Keratinocyte (primary cell): ENCODE measurements at regions not wholly inside any gene's neighbourhood (a gene's known extent, or its start where the extent isn't known, plus 50 kb on each side); places are given as distances from the start of the nearest gene placed in this dataset.

Source experiments
- EZH2 ChIP-seq: IDR thresholded peaks from one replicate; pipeline ENCODE4 v1.6.1; 2012; ENCODE audit warnings: inconsistent platforms, mild to moderate bottlenecking, low read length, moderate library complexity
- TF ChIP-seq, protein P1 (sequence below), 3 experiments: IDR thresholded peaks in 1 of 3; conservative IDR thresholded peaks in 1 of 3; optimal IDR thresholded peaks in 1 of 3; 2 replicates in 2 of 3; 3 replicates in 1 of 3; pipeline versions ENCODE3 to v1.5.1; 2011; ENCODE audit warnings: low read length in 3 of 3, mild to moderate bottlenecking in 3 of 3, moderate library complexity in 2 of 3, control low read depth in 1 of 3, inconsistent platforms in 1 of 3; ENCODE audit not compliant: insufficient read depth in 2 of 3; ENCODE audit errors: extremely low read depth in 1 of 3

DNA sequence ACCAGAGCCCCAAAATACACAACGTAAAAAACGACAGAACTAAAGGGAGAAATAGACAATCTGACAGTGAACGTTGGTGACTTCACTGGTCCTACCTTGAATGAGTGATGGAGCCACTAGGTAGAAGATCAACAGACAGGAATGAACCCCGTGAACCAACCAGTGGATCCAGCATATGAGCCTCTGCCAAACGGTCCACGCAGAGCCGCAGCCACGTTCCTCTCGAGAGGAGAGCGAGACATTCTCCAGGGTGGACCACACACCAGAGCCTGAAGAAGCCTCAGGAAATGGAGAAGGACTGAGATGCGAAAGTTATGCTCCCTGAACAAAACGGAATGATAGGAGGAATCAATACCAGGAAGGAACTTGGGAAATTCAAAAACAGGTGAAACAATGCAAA is 178.4 kb downstream of the RTP5 start:
- TF ChIP-seq, protein P1, sequence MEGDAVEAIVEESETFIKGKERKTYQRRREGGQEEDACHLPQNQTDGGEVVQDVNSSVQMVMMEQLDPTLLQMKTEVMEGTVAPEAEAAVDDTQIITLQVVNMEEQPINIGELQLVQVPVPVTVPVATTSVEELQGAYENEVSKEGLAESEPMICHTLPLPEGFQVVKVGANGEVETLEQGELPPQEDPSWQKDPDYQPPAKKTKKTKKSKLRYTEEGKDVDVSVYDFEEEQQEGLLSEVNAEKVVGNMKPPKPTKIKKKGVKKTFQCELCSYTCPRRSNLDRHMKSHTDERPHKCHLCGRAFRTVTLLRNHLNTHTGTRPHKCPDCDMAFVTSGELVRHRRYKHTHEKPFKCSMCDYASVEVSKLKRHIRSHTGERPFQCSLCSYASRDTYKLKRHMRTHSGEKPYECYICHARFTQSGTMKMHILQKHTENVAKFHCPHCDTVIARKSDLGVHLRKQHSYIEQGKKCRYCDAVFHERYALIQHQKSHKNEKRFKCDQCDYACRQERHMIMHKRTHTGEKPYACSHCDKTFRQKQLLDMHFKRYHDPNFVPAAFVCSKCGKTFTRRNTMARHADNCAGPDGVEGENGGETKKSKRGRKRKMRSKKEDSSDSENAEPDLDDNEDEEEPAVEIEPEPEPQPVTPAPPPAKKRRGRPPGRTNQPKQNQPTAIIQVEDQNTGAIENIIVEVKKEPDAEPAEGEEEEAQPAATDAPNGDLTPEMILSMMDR (optimal IDR thresholded peaks at IDR 0.05 in 1 of 3, IDR thresholded peaks at IDR 0.05 in 1 of 3, conservative IDR thresholded peaks at IDR 0.05 in 1 of 3; ENCODE audit: extremely low read depth in 1 of 3, insufficient read depth in 2 of 3, low read length in 3 of 3): no peak
- TF ChIP-seq EZH2: no peak
